Activated gamma-delta T cell treated with Interleukin-2 at 50 U/mL for 16 hours (primary cell): ENCODE measurements at regions not wholly inside any gene's neighbourhood (a gene's known extent, or its start where the extent isn't known, plus 50 kb on each side); places are given as distances from the start of the nearest gene placed in this dataset.
"Not testable (repeated sequence)": the region's sequence is repeated elsewhere in the genome, so short reads cannot be mapped to it uniquely, and the experiment has no call there.

Source experiments
- DNase-seq: peaks from one replicate; pipeline ENCODE4 v3.0.0-alpha.2; 2020

- not testable (repeated sequence) for DNase-seq
Observed at GRCh38 chr21:27921421-27921820, 954.5 kb upstream of the ADAMTS5 start.

DNA sequence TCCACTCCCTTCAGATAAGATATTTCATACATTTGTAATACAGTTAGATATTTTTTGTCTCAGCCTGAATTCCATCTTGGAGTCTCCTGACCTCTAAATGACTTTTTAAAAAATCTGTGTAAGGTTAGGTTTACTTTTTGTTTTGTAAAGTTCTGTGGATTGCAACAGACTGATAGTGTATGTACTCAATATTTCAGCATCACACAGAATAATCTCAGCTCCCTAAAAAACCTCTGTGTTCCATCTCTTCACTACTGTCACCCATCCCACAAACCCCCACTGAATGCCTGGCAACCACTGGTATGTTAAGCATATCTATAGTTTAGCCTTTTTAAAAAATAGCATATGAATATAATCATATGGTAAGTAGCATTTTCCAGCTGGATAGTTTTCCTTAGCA is 951.1 kb upstream of the ADAMTS5 start:
- DNase-seq, result not testable (repeated sequence)

GRCh38 chr21:27916326-27916725 is 949.4 kb upstream of the ADAMTS5 start:
- not testable (repeated sequence) for DNase-seq

- DNase-seq, result not testable (repeated sequence)
Observed at GRCh38 chr21:27912133-27912532, 945.2 kb upstream of the ADAMTS5 start.

DNA sequence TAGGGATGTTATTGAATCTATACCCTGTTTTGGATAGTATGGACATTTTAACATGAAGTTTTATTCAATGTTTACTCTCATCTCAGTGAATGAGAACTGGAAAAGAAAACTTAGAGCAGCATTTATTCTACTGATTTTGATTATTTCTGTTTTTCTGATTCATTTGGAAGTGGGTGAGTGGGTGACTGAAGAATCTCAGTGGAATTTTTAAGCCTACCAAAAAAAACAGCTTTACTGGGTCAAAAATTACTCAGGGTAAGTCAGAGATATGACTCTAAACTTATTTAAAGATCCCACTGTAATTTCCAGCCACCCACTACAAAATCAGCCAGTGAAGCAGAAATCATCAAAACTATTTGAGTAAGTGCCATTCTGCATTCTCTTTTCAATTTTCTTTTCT is 942.6 kb upstream of the ADAMTS5 start:
- not testable (repeated sequence) for DNase-seq

DNA sequence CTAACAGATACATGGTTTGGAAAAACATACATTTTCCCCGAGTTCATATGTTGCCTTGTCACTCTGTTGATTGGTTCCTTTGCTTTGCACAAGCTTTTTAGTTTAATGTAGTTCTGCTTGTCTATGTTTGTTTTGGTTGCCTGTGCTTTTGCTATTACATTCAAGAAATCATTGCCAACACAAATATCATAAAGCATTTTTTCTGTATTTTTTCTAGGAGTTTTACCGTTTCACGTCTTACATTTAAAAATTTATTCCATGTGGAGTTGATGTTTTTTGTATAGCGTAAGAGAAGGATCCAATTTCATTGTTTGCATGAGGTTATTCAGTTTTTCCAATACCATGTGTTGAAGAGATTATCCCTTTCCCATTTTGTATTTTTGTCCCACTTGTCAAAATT is 941.9 kb upstream of the ADAMTS5 start:
- DNase-seq, result not testable (repeated sequence)

GRCh38 chr21:27902904-27903303 is 936.0 kb upstream of the ADAMTS5 start:
- not testable (repeated sequence) for DNase-seq

- not testable (repeated sequence) for DNase-seq
Observed at GRCh38 chr21:27893619-27894018, 926.7 kb upstream of the ADAMTS5 start.

GRCh38 chr21:27891495-27891894 is 924.6 kb upstream of the ADAMTS5 start:
- not testable (repeated sequence) for DNase-seq

GRCh38 chr21:27887808-27888455 is 921.0 kb upstream of the ADAMTS5 start:
- DNase-seq, result not testable (repeated sequence)

GRCh38 chr21:27885296-27885711 is 918.4 kb upstream of the ADAMTS5 start:
- no peak for DNase-seq

DNA sequence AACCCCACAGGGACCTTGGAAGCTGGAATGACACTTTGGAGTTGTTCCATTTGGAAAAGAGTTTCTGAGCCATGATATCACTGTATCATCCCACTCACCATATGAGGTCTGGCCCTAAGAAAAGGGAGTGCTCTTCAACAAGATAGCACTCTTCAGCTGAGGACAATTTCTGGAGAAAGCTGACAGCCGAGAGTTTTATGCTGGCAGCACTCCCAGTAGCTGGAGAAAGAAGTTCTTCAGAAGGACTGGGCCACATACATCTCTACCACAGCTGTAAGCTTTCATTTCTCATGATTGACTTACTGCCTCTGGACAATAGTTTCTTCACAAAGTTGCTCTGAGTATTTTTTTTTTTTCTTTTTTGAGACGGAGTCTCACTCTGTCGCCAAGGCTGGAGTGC is 914.4 kb upstream of the ADAMTS5 start:
- DNase-seq, result not testable (repeated sequence)

DNA sequence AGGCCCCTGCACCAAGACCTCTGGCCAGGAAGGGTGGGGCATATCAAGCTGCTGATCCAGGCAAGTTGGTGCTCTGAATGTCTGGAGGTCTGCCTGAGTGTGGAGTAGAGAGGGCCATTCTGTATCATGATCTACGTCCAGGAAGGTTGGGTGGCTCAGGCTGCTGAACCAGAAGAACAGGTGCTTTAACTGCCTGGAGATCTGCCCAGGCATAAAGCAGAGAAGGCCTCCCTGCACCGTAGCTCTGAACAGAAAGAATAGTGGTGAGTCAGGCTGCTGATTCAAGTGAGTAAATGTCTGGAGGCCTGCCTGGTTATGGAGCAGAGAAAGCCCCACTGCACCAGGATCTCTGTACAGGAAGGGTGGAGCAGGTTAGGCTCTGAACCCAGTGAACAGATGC is 905.5 kb upstream of the ADAMTS5 start:
- DNase-seq, result not testable (repeated sequence)

- not testable (repeated sequence) for DNase-seq
Observed at GRCh38 chr21:27870755-27871154, 903.9 kb upstream of the ADAMTS5 start.

DNA sequence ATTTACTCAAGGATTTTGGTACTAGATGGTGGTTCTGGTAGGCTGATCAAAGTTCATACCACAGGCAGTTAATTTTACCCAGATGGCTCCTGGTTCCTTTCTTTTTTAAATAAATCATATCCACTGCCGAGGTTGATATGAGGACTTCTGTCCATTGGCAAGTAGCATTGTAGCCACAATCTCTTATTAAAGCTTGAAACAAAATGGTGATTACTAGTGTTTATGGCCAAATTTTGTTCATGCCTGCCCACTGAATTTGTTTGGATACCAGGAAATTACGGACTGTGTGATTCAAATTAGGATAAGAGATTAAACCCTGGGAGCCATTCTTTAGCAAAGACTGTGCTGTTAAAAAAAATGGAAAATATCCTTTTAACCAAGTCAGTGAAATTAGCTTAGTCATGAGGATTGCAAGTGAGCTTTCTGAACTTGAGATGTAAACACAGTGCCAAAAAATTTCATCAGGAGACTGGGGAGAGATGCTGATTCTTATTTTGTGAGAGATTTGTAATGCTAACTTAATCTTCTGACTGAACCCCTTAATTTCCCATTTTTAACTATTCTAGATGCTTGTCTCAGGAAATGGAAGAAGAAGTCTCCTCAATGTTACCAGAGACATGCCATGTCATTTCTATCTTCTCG is 893.5 kb upstream of the ADAMTS5 start:
- DNase-seq, result not testable (repeated sequence)

DNA sequence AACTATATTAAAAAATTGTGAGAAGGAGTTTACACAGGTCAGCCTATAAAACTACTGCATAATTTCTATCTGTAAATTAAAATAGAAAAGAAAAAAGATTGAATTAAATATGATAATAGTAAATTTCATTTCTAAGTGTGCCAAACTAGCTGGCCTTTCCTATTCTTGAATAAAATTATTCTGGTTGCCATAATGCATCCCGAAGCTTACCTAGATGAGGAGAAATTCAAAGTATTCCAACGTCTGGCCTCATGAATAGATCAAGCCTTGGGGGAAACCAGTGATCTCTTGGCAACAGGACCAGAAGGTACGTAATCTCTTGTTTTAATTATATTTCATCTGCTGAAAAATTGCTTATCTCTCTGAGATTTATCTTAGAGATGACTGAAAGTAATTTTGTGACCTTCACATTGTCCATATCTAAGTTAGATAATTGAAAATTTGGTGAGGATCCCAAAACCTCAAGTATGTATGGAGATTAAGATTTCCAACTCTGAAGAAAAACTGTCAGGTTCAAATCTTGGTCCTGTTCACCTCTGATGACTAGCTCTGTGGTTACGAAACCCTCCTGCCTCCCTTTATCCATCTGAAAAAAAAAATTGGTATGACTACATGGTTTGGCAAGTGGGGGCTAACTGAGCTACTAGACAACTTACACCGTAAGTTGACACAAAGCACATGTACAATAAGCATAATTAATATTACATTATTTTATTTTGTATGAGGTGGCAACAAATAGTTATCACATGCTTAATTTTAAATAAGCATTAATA is 891.4 kb upstream of the ADAMTS5 start:
- not testable (repeated sequence) for DNase-seq

GRCh38 chr21:27856988-27857387 is 890.1 kb upstream of the ADAMTS5 start:
- DNase-seq, result not testable (repeated sequence)

DNA sequence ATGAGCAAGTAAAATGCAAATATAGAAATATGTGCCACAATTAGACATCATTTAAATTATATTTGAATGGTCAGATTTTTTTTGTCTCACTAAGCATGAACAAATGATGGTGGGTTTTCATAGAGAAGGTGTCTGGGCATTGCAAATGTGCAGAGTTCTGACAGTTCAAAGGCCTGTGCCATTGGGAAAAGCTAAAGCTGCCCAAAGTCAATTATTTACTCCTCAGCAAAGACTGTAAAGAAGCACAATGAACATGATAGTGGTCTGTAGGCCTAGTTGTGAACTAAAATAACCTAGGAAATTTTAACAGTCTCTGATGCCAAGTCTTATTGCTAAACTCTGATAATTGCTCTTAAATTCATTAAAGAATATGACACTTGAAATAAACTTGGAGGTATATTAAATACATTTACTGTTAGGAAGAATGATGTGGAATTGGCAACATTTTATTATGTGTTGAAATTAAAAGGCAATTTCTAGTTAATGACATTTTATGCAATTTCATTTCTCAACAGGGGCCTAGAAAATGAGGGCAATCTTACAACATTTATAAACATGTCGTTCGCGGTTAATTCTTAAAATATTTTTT is 874.3 kb upstream of the ADAMTS5 start:
- DNase-seq, result no peak

GRCh38 chr21:27840262-27840661 is 873.4 kb upstream of the ADAMTS5 start:
- no peak for DNase-seq

DNA sequence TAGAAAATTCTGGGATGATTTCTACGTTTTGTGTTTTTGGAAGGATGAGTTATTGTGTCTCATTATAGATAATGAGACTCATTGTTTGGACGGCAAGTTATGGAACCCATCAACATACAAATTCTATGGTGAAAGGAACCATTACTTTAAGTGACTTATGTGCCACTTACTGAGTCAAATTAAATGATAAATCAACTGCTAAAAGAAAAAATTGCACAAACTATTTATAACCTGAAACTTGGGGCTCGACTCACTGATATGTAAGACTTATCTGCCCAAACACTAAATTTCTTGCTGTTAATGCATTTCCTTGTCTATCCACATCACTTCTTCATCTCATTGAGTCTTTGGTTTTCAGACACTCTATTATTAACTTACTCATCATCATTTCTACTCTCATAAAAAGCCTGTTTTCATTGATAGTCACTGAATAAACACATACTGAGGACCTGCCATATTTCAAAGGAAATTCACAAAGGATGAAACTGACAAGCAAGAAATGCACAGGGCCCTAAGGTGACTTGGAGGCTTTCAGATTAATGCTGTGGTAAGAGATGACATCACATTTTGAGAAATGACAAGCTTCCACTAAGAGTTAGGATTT is 872.7 kb upstream of the ADAMTS5 start:
- DNase-seq, result no peak

DNA sequence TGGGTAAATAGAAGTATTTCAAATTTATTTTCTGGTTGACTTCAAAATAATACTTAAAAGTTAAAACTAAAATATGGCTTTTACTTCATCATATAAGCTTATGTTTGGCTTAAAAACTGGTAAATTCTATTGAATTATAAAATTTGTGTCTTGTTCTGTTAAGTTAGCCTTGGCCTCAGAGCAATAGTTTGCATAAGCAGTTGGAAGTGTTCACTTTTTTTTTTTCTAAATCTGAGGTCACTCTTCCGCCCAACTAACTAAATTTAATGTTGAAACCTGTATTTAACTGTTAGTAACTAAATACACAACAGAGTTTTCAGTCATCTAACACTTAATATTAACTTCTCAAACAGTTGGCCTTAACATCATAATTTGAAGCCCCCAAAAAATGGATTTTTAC is 871.7 kb upstream of the ADAMTS5 start:
- no peak for DNase-seq

DNA sequence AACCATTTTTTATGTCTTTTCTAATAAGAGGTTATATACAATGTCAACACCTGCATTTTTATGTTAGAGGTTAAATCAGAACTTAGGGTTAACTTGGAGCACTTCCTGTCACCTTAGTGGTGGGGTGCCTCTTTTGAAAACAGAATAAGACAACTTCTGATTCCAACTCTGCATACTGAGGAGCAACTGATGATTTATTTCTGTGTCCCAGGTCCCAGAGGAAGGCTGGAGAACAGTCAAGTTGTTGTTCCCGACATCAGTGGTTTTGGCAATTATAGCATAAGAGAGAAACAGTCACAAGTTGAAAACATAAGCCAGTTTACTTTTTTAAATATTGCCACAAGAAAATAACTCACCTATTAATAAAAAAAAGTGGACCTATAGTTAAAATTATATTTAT is 871.0 kb upstream of the ADAMTS5 start:
- DNase-seq, result no peak

DNA sequence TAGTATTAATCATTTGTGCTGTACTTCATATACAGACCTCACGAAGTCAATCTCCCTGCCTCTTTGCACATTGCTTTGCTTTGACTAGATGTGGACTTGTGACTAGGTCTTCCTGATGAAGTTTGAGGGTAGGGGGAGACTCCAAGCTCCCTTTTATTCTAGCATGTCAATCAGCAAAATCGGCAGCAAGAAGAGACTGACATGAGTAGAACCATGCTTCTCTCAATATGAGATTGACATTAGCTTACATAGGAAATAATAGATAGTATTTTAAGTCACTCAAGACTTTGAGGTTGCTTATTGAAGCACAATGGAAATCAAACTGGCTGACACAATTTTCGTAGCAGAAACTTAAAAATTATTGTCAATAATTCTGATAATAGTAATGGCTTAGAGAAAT is 866.4 kb upstream of the ADAMTS5 start:
- no peak for DNase-seq
